Islet precursor cell (in vitro differentiated cells): ENCODE measurements at regions not wholly inside any gene's neighbourhood (a gene's known extent, or its start where the extent isn't known, plus 50 kb on each side); places are given as distances from the start of the nearest gene placed in this dataset.
"Not testable (repeated sequence)": the region's sequence is repeated elsewhere in the genome, so short reads cannot be mapped to it uniquely, and the experiment has no call there.

ENCODE experiments used
- DNase-seq: peaks from one replicate; pipeline ENCODE4 v3.0.0-alpha.2; 2018

- not testable (repeated sequence) for DNase-seq
These were observed 160.5 kb downstream of the OR4A47 start for GRCh38 chr11:48649064-48649463.

GRCh38 chr11:48669146-48669545, 180.6 kb downstream of the OR4A47 start:
- no peak for DNase-seq

GRCh38 chr11:48675945-48676344, 187.4 kb downstream of the OR4A47 start:
- no peak for DNase-seq

- DNase-seq, result peak; percentile 16
These were observed 194.7 kb downstream of the OR4A47 start for GRCh38 chr11:48683226-48683720.

- not testable (repeated sequence) for DNase-seq
These were observed 240.9 kb downstream of the OR4A47 start for GRCh38 chr11:48729503-48729902.

GRCh38 chr11:48750081-48750480, 233.6 kb downstream of the TRIM51G start:
- not testable (repeated sequence) for DNase-seq
